ENCODE measurements at regions not wholly inside any gene's neighbourhood (a gene's known extent, or its start where the extent isn't known, plus 50 kb on each side); places are given as distances from the start of the nearest gene placed in this dataset.

DNA sequence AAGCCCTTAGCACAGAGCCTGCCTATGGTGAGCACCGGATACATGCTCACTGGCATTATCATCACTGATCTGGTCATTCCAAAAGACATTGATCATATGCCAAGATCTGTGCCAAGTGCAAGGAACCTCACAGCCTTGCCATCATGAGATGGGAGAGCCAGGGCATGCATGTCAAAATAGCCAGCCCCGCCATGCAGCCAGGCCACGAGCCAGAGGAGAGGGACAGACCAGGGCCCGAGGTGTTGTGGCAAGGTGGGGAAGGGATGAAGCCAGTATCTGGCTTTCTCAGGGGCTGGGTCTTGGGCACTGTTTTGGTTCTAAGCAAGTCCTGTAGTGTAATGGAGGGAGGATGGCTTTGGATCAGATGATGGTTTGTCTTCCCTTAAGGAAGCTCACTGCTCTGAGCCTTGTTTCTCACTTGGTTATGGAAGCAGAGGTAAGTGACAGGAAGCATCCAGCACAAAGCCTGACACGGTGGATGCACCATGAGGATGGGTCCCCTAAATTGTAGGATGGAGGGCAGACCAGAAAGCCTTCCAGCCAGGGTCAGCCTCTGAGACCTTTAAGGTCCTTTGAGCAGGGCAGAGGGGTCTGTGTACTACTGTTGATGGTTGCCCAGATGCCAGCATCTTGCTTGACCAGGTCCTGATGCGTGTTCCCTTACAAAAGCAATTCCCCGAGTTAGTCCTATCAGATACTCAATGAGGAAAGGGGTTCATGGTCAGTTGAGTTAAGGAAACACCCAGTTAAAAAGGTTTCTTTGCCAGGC, 247.7 kb upstream of the TLE3 start:
- TF ChIP-seq, protein P1, sequence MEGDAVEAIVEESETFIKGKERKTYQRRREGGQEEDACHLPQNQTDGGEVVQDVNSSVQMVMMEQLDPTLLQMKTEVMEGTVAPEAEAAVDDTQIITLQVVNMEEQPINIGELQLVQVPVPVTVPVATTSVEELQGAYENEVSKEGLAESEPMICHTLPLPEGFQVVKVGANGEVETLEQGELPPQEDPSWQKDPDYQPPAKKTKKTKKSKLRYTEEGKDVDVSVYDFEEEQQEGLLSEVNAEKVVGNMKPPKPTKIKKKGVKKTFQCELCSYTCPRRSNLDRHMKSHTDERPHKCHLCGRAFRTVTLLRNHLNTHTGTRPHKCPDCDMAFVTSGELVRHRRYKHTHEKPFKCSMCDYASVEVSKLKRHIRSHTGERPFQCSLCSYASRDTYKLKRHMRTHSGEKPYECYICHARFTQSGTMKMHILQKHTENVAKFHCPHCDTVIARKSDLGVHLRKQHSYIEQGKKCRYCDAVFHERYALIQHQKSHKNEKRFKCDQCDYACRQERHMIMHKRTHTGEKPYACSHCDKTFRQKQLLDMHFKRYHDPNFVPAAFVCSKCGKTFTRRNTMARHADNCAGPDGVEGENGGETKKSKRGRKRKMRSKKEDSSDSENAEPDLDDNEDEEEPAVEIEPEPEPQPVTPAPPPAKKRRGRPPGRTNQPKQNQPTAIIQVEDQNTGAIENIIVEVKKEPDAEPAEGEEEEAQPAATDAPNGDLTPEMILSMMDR (IDR thresholded peaks at IDR 0.05), result no peak
- TF ChIP-seq POLR2A (IDR thresholded peaks at IDR 0.05), result no peak
